HCT116 (cell line): ENCODE measurements at regions not wholly inside any gene's neighbourhood (a gene's known extent, or its start where the extent isn't known, plus 50 kb on each side); places are given as distances from the start of the nearest gene placed in this dataset.

ENCODE experiments used
- CTCF ChIP-seq, 3 experiments: fragments of 200-600 bp in 1 of 3; sonication (generic) in 1 of 3; IDR thresholded peaks in 2 of 3; conservative IDR thresholded peaks in 1 of 3; 2 replicates each; pipeline ENCODE4 v1.5.1; 2012 to 2017; ENCODE audit warnings: low read depth in 2 of 3, low read length in 2 of 3, antibody characterized with exemption in 1 of 3, borderline replicate concordance in 1 of 3, control low read depth in 1 of 3, mild to moderate bottlenecking in 1 of 3, mixed read lengths in 1 of 3, mixed run types in 1 of 3, moderate library complexity in 1 of 3; ENCODE audit not compliant: insufficient read depth in 1 of 3
- EZH2 ChIP-seq: fragments of 200-600 bp; sonication (generic); IDR thresholded peaks from 2 replicates; pipeline ENCODE4 v1.6.1; 2017; ENCODE audit warnings: antibody characterized with exemption, mixed run types
- EZH2phosphoT487 ChIP-seq: fragments of 200-600 bp; IDR thresholded peaks from 2 replicates; pipeline ENCODE4 v1.6.1; 2018; ENCODE audit warnings: antibody characterized with exemption, borderline replicate concordance
- JUND ChIP-seq: IDR thresholded peaks from 2 replicates; pipeline ENCODE4 v1.6.1; 2012
- MAX ChIP-seq: IDR thresholded peaks from 2 replicates; pipeline ENCODE4 v1.6.1; 2012
- POLR2A ChIP-seq: IDR thresholded peaks from 2 replicates; pipeline ENCODE4 v1.7.0; 2011; ENCODE audit warnings: borderline replicate concordance; ENCODE audit not compliant: insufficient read depth, insufficient read length; ENCODE audit errors: extremely low read depth
- POLR2AphosphoS5 ChIP-seq: IDR thresholded peaks from 2 replicates; pipeline ENCODE4 v1.6.1; 2011; ENCODE audit warnings: mild to moderate bottlenecking, low read depth, low read length, moderate library complexity
- SIN3A ChIP-seq: IDR thresholded peaks from 2 replicates; pipeline ENCODE4 v1.6.1; 2012; ENCODE audit warnings: low read depth
- YY1 ChIP-seq: IDR thresholded peaks from 2 replicates; pipeline ENCODE4 v1.6.1; 2011; ENCODE audit warnings: low read length, low read depth, moderate library complexity, mild to moderate bottlenecking; ENCODE audit not compliant: insufficient replicate concordance; ENCODE audit errors: extremely low read depth
- ZBTB33 ChIP-seq: IDR thresholded peaks from 2 replicates; pipeline ENCODE4 v1.6.1; 2011; ENCODE audit warnings: mild to moderate bottlenecking, low read length, moderate library complexity; ENCODE audit not compliant: insufficient replicate concordance; ENCODE audit errors: extremely low read depth
- ZFX ChIP-seq: fragments of 450-650 bp; IDR thresholded peaks from 2 replicates; pipeline ENCODE4 v1.6.1; 2017

- TF ChIP-seq MAX: no peak
- TF ChIP-seq YY1: no peak
- TF ChIP-seq EZH2: no peak
- no peak for TF ChIP-seq CTCF (IDR thresholded peaks at IDR 0.05 in 2 of 3, conservative IDR thresholded peaks at IDR 0.05 in 1 of 3; ENCODE audit: borderline replicate concordance in 1 of 3, insufficient read depth in 1 of 3, low read depth in 2 of 3, low read length in 2 of 3)
- no peak for TF ChIP-seq POLR2AphosphoS5
- no peak for TF ChIP-seq ZBTB33
- no peak for TF ChIP-seq JUND
- no peak for TF ChIP-seq POLR2A
- TF ChIP-seq SIN3A: no peak
- TF ChIP-seq ZFX: no peak
- TF ChIP-seq EZH2phosphoT487: no peak
These were observed 165.3 kb downstream of the GASK1B start for GRCh38 chr4:158007566-158007965.
